NCI-H2196 (cell line): ENCODE measurements at regions not wholly inside any gene's neighbourhood (a gene's known extent, or its start where the extent isn't known, plus 50 kb on each side); places are given as distances from the start of the nearest gene placed in this dataset.

Experiments
- DNase-seq: peaks from one replicate; lab custom pipeline; 2025; ENCODE audit not compliant: unreplicated experiment; lab: John Stamatoyannopoulos, UW

- peak; percentile 4 for DNase-seq
Observed at GRCh38 chrX:30504309-30504708, 73.3 kb downstream of the TASL start.

DNA sequence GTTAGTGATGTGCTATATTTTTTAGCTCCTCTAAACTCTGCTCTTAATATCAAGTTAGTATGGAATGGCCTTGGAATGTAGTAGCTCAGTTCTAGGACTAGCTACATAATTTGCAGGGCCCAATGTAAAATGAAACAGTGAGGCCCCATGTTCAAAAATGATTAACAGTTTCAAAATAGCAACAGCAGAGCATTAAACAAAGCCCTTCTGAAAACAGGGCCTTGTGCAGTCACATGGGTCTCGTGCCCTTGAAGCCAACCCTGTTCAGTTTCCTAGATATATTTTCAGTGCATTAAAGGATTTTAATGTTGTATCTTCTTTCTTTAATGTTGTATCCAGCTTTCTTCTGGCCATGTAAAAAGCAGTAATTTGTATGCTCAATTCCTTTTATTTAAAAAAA lies 82.1 kb downstream of the TASL start:
- DNase-seq: no peak

GRCh38 chrX:30493348-30493747 lies 84.2 kb downstream of the TASL start:
- DNase-seq: no peak

GRCh38 chrX:30489323-30489722 lies 88.2 kb downstream of the TASL start:
- DNase-seq: peak; percentile 11

GRCh38 chrX:30488092-30488491 lies 89.5 kb downstream of the TASL start:
- peak; percentile 4 for DNase-seq

- DNase-seq: no peak
Observed at GRCh38 chrX:30483996-30484395, 93.6 kb downstream of the TASL start.

DNA sequence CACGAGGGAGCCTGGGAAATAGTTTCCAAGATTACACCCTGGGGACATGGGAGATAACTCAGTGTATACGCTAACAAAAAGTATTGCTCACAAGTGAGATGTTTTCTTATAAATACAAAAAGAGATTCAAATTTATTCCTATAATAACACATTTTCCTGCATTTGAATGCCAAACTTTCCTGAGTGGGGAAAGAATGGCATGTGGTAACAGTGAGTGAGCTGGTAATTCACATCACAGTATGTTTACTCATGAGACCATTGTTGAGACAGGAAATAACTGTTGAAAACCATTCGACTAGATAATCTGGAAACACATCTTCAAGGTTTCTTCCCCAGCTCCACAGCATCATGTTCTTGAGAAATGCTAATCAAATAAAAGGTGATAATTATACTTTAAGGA lies 109.1 kb downstream of the TASL start:
- DNase-seq: no peak
